Glutamatergic neuron (in vitro differentiated cells): ENCODE measurements at regions not wholly inside any gene's neighbourhood (a gene's known extent, or its start where the extent isn't known, plus 50 kb on each side); places are given as distances from the start of the nearest gene placed in this dataset.

ENCODE experiments used
- DNase-seq: peaks from one replicate; pipeline ENCODE4 v3.0.0; 2022
- H3K27ac Mint-ChIP-seq: one replicate; pipeline ENCODE4 v1.8.0; 2020; ENCODE audit warnings: mild to moderate bottlenecking, mixed read lengths, inconsistent platforms; ENCODE audit not compliant: unreplicated experiment
- H3K27me3 Mint-ChIP-seq: one replicate; pipeline ENCODE4 v1.8.0; 2020; ENCODE audit warnings: mild to moderate bottlenecking, moderate library complexity, mixed read lengths, inconsistent platforms; ENCODE audit not compliant: unreplicated experiment
- H3K36me3 Mint-ChIP-seq: one replicate; pipeline ENCODE4 v1.8.0; 2020; ENCODE audit warnings: mild to moderate bottlenecking, mixed read lengths, inconsistent platforms; ENCODE audit not compliant: unreplicated experiment
- H3K4me1 Mint-ChIP-seq: one replicate; pipeline ENCODE4 v1.8.0; 2020; ENCODE audit warnings: mild to moderate bottlenecking, low read depth, mixed read lengths, inconsistent platforms; ENCODE audit not compliant: unreplicated experiment
- H3K4me3 Mint-ChIP-seq: one replicate; pipeline ENCODE4 v1.8.0; 2020; ENCODE audit warnings: mild to moderate bottlenecking, mixed read lengths, inconsistent platforms; ENCODE audit not compliant: unreplicated experiment
- H3K9me3 Mint-ChIP-seq: one replicate; pipeline ENCODE4 v1.8.0; 2020; ENCODE audit warnings: mild to moderate bottlenecking, moderate library complexity, mixed read lengths, inconsistent platforms; ENCODE audit not compliant: unreplicated experiment
- TF ChIP-seq, protein P1 (sequence below): fragments of 200-600 bp; sonication (generic); IDR thresholded peaks from one replicate; pipeline ENCODE4 v1.5.0; 2021; ENCODE audit not compliant: partially characterized antibody, unreplicated experiment

DNA sequence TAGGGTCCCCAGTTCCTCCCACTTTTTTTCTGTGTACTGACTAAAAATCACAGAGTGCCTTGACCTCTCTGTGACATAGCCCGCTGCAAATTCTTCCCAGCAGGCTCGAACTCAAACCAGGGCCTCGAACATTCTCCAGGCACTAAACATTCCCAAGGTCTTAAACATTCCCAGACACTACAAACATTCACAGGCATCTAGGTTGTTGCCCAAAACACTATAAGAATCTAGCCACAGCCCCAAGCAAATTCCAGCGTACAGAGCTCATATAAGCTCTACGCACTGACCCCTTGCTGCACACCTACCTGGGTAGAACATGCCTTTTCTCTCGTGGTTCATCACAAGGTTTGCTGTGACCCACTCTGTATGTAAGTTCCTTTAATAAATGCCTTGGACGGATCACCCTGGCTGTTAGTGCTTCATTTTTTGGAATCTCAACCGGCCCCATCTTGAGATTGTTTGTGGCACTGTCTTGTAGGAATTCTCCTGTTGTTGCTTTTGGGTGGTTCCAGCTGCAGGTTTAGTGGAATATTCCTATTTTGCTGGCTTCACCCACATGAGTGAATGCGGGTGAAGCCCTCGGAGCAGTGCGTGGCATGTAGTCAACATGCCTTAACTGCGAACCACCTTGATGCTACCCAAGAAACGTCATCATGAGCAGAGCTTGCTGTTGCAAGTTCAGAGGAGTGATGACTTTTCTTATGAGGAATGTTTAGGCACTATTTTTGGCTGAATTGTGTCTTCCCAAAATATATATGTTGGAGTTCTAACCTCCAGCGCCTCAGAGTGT is 230.0 kb downstream of the HS3ST1 start:
- Mint-ChIP-seq H3K9me3 (no peaks in the 10 kb centered on the region), H3K27me3 (no peaks in the 10 kb centered on the region), H3K4me3 (no peak overlapping the region), H3K4me1 (no peaks in the 10 kb centered on the region), H3K27ac (no peak overlapping the region), H3K36me3 (no peaks in the 10 kb centered on the region)
- DNase-seq: no peak
- TF ChIP-seq, protein P1, sequence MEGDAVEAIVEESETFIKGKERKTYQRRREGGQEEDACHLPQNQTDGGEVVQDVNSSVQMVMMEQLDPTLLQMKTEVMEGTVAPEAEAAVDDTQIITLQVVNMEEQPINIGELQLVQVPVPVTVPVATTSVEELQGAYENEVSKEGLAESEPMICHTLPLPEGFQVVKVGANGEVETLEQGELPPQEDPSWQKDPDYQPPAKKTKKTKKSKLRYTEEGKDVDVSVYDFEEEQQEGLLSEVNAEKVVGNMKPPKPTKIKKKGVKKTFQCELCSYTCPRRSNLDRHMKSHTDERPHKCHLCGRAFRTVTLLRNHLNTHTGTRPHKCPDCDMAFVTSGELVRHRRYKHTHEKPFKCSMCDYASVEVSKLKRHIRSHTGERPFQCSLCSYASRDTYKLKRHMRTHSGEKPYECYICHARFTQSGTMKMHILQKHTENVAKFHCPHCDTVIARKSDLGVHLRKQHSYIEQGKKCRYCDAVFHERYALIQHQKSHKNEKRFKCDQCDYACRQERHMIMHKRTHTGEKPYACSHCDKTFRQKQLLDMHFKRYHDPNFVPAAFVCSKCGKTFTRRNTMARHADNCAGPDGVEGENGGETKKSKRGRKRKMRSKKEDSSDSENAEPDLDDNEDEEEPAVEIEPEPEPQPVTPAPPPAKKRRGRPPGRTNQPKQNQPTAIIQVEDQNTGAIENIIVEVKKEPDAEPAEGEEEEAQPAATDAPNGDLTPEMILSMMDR: no peak

DNA sequence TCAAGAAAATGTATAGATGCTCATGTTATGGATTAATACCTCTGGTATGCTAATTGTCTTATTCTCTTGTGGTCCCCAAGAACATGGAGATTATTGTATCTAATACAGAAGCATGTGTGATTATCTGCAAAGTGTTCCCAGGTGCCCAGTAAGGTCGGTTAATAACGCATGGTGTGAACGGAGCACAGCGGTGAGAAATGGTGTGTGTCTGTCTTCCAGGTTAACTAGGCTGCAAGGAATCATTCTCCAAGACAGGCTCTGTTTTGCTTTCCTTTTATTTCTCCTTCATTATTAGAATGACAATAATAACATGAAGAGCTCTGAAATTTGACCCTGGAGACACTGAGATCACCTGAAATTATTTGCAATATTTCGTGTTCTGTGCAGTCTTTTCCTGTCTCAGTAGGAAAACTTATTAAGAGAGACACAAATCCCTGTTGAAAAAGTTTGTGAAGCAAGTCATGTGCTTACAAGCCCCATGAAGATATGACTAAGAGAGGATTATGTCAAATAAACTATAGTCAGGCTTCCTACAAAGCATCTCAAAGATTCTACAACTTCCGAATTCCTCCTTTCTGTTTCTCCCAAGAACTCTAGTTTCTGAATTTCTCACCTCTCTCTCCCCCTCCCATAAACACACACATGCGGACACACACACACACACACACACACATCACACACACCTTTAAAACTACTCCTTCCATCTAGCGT is 230.9 kb downstream of the HS3ST1 start:
- TF ChIP-seq, protein P1: no peak
- Mint-ChIP-seq H3K36me3 (no peaks in the 10 kb centered on the region), H3K27ac (no peak overlapping the region), H3K27me3 (no peaks in the 10 kb centered on the region), H3K9me3 (no peaks in the 10 kb centered on the region), H3K4me1 (no peaks in the 10 kb centered on the region), H3K4me3 (no peak overlapping the region)
- DNase-seq: no peak

DNA sequence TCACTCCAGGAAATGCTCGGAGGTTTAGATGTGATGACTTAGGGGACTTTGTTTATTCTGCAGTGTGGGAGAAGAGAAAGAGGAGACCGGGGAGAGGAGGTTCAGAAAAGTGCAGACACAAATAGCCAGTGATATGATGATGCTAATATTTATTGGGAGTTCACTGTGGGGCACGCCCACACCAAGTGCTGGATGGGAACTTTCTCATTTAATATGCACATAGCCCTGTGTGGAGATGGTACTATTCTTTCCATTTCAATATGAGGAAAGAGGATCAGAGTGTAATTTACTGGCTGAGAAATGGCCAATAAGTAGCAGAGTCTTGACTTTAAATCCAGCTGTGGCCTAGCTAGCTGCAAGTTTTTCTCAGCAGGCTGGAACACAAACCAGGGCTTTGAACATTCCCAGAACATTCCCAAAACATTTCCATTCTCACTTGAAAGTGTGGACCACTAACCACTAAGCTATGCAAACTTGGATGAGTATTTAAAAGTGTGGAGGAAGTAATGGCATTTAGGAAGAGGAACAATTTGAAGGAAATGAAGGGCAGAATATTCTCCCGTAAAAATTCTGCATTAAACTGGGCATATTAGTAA is 231.7 kb downstream of the HS3ST1 start:
- Mint-ChIP-seq H3K9me3 (no peaks in the 10 kb centered on the region), H3K4me3 (no peak overlapping the region), H3K27me3 (no peaks in the 10 kb centered on the region), H3K4me1 (no peaks in the 10 kb centered on the region), H3K27ac (no peak overlapping the region), H3K36me3 (no peaks in the 10 kb centered on the region)
- no peak for DNase-seq
- TF ChIP-seq, protein P1: no peak

GRCh38 chr4:11194431-11194830 is 234.3 kb downstream of the HS3ST1 start:
- H3K4me1 Mint-ChIP-seq: no peaks in the 10 kb centered on the region
- no peak overlapping the region for H3K27ac Mint-ChIP-seq
- TF ChIP-seq, protein P1: no peak
- DNase-seq: no peak
- no peaks in the 10 kb centered on the region for H3K9me3 Mint-ChIP-seq
- no peak overlapping the region for H3K4me3 Mint-ChIP-seq
- H3K27me3 Mint-ChIP-seq: no peaks in the 10 kb centered on the region
- H3K36me3 Mint-ChIP-seq: no peaks in the 10 kb centered on the region

- H3K4me3 Mint-ChIP-seq: no peak overlapping the region
- H3K27ac Mint-ChIP-seq: no peak overlapping the region
- H3K4me1 Mint-ChIP-seq: no peaks in the 10 kb centered on the region
- DNase-seq: no peak
- no peaks in the 10 kb centered on the region for H3K27me3 Mint-ChIP-seq
- H3K36me3 Mint-ChIP-seq: no peaks in the 10 kb centered on the region
- no peaks in the 10 kb centered on the region for H3K9me3 Mint-ChIP-seq
- TF ChIP-seq, protein P1: no peak
These were observed 238.9 kb downstream of the HS3ST1 start for GRCh38 chr4:11189756-11190155.
